Mucosa of rectum (tissue), 2 donors: ENCODE measurements at regions not wholly inside any gene's neighbourhood (a gene's known extent, or its start where the extent isn't known, plus 50 kb on each side); places are given as distances from the start of the nearest gene placed in this dataset.
"Not testable (repeated sequence)": the region's sequence is repeated elsewhere in the genome, so short reads cannot be mapped to it uniquely, and the experiment has no call there.

Source experiments
- H3K27ac ChIP-seq, 2 donors: one replicate each; pipeline ENCODE4 v1.7.0; 2013; ENCODE audit warnings: inconsistent platforms in 2 of 2, low read depth in 2 of 2, low read length in 2 of 2
- H3K27me3 ChIP-seq, 2 donors: one replicate each; pipeline ENCODE4 v1.7.0; 2013; ENCODE audit warnings: low read length in 2 of 2; ENCODE audit not compliant: control insufficient read depth in 2 of 2, insufficient read depth in 2 of 2
- H3K36me3 ChIP-seq, 2 donors: one replicate each; pipeline ENCODE4 v1.7.0; 2013; ENCODE audit warnings: low read length in 2 of 2; ENCODE audit not compliant: control insufficient read depth in 2 of 2, insufficient read depth in 2 of 2
- H3K4me1 ChIP-seq, 2 donors: one replicate each; pipeline ENCODE4 v1.7.0; 2013; ENCODE audit warnings: low read length in 2 of 2, mild to moderate bottlenecking in 1 of 2; ENCODE audit not compliant: control insufficient read depth in 2 of 2, insufficient read depth in 2 of 2
- H3K4me3 ChIP-seq, 2 donors: one replicate each; pipeline ENCODE4 v1.7.0; 2013; ENCODE audit warnings: low read length in 2 of 2
- H3K9ac ChIP-seq, 2 donors: one replicate each; pipeline ENCODE4 v1.7.0; 2013; ENCODE audit warnings: low read length in 2 of 2, low read depth in 1 of 2, mild to moderate bottlenecking in 1 of 2
- H3K9me3 ChIP-seq, 2 donors: one replicate each; pipeline ENCODE4 v1.7.0; 2013; ENCODE audit warnings: low read length in 2 of 2; ENCODE audit not compliant: control insufficient read depth in 2 of 2
- donor health status: healthy.
- donor health status: Normal muscosa, but diverticular disease.

DNA sequence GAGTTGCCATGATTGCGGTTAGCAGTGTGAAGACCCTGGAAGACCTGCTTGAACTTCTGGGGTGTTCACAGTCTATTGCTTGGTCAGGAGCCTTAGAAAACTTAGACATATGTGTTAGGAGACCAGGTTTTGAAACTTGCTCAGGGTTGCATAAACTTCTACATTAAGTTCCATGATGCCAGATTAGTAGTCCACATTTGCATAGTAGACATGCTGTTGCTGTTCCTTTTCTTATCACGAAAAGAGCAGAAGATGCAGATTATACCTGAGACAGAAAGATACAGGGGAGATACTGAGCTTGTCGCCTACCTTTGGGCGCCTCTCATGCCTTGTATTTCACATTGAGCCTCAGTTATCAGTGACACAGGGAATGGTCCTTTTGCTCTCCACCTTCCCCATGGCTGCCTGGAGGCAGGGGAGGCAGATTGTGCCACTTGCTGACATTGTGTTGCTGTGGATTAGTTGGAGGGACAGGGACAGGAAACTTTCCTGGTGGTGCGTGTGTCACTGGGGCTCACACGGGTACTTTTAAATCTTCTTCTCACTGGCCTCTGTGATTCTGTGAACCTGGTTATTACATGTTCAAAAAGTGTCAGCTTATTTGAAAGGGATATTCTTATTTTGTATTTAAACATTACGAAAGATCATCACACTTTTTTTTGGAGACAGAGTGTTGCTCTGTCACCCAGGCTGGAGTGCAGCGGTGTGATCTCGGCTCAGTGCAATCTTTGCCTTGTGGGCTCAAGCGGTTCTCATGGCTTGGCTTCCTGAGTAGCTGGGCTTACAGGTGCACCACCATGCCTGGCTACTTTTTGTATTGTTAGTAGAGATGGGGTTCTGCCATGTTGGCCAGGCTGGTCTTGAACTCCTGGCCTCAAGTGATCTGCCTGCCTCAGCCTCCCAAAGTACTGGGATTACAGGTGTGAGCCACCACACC, 82.0 kb downstream of the SRGAP2 start:
- H3K4me1 ChIP-seq, H3K9ac ChIP-seq, H3K4me3 ChIP-seq, H3K9me3 ChIP-seq, H3K27me3 ChIP-seq, H3K27ac ChIP-seq, H3K36me3 ChIP-seq: not testable (repeated sequence)

- not testable (repeated sequence) for H3K9ac ChIP-seq, H3K36me3 ChIP-seq, H3K4me3 ChIP-seq, H3K27ac ChIP-seq, H3K27me3 ChIP-seq, H3K4me1 ChIP-seq, H3K9me3 ChIP-seq
Observed at GRCh38 chr1:206287759-206288158, 84.4 kb downstream of the SRGAP2 start.

GRCh38 chr1:206288453-206288852, 85.1 kb downstream of the SRGAP2 start:
- not testable (repeated sequence) for H3K9ac ChIP-seq, H3K27me3 ChIP-seq, H3K4me3 ChIP-seq, H3K4me1 ChIP-seq, H3K27ac ChIP-seq, H3K36me3 ChIP-seq, H3K9me3 ChIP-seq

DNA sequence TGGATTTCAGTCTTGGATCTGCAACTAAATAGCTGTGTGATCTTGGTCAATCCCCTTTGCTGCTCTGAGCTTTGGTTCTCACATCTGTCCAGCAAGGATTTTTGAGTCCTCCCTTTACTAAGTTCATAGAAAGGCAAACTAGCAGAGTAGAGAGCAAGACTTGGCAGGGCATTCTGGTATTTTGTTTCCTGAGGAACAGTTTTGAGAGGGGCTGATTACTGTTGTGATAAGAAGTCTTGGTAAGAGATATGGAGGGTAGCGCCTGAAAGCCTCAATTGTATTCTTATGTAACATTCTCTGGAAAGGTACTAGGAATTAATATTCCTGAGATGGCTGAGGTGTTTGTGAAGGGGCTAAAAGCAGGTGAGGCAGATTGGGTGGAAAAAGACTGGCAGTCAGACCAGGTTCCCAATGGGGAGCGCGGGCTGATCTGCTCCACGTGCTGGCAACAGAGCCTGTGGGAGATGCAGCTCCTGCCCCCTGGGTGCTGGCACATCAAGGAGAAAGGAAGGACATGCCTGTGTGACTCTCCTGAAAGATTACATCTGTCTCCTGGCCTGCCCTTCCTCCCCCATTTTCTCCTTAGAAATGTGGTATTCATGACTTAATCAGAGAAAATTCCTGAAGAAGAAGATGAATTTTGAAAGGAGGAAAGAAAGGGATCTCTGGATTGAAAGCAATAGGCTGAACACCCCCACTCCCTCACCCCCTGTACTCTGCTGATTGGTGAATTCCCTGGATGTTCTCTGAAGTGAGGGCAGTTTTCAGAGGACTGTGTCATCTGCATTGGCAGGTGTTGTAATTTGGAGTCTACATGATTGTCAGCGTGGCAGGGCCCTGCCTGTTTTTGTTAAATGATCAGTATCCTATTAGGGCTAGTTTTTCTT, 94.0 kb downstream of the SRGAP2 start:
- not testable (repeated sequence) for H3K27me3 ChIP-seq, H3K4me1 ChIP-seq, H3K9me3 ChIP-seq, H3K9ac ChIP-seq, H3K27ac ChIP-seq, H3K36me3 ChIP-seq, H3K4me3 ChIP-seq

DNA sequence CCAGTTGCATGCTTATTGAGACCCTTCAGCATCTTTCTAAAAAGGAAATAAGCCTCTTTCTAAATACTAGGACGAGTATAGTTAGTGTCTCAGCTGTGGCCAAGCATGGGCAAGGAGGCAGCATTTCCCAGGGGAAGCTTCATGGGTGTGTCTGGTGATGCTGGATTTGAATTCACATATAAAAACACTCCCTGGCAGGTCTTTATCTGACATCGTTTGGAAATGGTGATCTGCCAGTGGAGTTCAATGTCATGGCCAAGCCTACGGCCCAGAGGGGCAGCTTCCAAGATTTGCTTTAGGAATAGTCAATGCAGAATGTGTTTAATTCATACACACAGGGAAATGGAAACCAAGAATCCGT, 94.7 kb downstream of the SRGAP2 start:
- H3K9ac ChIP-seq, H3K4me3 ChIP-seq, H3K9me3 ChIP-seq, H3K27me3 ChIP-seq, H3K4me1 ChIP-seq, H3K27ac ChIP-seq, H3K36me3 ChIP-seq: not testable (repeated sequence)

DNA sequence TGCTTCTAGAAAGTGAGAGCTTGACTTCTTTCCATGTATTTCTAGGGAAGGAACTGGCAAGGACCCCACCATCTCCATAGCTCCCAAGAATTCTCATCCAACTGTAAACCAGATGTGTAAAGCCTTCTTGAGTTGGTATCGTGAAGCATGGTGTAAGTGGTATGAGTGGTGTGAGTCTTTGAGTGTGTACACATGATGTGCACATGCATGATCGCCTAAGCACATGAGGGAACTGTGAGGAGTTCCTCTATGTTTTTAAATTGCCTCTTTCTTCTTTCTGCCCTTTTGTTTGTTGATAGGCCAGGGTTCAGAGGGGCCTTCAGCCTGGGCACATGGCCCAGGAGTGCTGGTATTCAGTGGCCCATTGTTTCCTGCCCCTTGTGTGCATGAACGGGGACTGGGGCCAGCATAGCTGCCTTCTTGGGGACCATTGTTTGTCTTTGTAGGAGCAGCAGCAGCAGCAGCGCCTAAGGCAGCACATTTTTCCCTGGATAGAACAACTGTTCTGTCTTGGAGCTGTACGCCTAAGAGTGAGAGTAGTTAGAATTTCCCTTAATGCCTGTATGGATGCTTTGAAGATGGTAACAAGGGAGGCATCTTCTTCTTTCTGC, 95.9 kb downstream of the SRGAP2 start:
- not testable (repeated sequence) for H3K27ac ChIP-seq, H3K4me3 ChIP-seq, H3K9me3 ChIP-seq, H3K27me3 ChIP-seq, H3K4me1 ChIP-seq, H3K9ac ChIP-seq, H3K36me3 ChIP-seq

- not testable (repeated sequence) for H3K9me3 ChIP-seq, H3K4me3 ChIP-seq, H3K36me3 ChIP-seq, H3K9ac ChIP-seq, H3K4me1 ChIP-seq, H3K27me3 ChIP-seq, H3K27ac ChIP-seq
Observed at GRCh38 chr1:206299942-206300341, 96.6 kb downstream of the SRGAP2 start.

GRCh38 chr1:206302056-206302455, 98.7 kb downstream of the SRGAP2 start:
- H3K9ac ChIP-seq, H3K36me3 ChIP-seq, H3K4me3 ChIP-seq, H3K4me1 ChIP-seq, H3K9me3 ChIP-seq, H3K27me3 ChIP-seq, H3K27ac ChIP-seq: not testable (repeated sequence)

GRCh38 chr1:206307442-206307841, 104.1 kb downstream of the SRGAP2 start:
- not testable (repeated sequence) for H3K4me1 ChIP-seq, H3K9me3 ChIP-seq, H3K27me3 ChIP-seq, H3K27ac ChIP-seq, H3K4me3 ChIP-seq, H3K36me3 ChIP-seq, H3K9ac ChIP-seq

DNA sequence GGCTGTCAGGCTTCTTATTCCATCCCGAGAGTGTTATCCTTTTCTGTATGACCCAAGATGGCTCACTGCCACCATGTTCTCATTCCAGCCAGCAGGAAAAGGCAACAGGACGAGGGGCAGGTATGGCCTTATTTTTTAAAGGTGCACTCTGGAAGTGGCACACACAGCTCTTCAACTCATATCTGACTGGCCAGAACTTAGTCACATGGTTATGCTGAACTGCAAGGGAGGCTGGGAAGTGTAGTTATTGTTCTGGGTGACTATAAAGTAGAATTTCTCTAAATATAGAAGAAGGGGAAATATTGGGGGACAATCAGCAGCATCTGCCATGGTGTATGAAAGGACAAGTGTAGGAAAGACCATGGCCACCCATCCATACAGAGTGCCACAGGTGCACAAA, 107.6 kb downstream of the SRGAP2 start:
- not testable (repeated sequence) for H3K9ac ChIP-seq, H3K9me3 ChIP-seq, H3K36me3 ChIP-seq, H3K4me3 ChIP-seq, H3K27ac ChIP-seq, H3K27me3 ChIP-seq, H3K4me1 ChIP-seq
